H1 (cell line): ENCODE measurements at regions not wholly inside any gene's neighbourhood (a gene's known extent, or its start where the extent isn't known, plus 50 kb on each side); places are given as distances from the start of the nearest gene placed in this dataset.
A peak's percentile ranks its signal among the peaks of the same experiment; 100 is the strongest.

Experiments
- ATF2 ChIP-seq: IDR thresholded peaks from 2 replicates; pipeline ENCODE4 v1.6.1; 2012; ENCODE audit warnings: low read length, inconsistent platforms
- ATF3 ChIP-seq: IDR thresholded peaks from 2 replicates; pipeline ENCODE4 v1.6.1; 2011; ENCODE audit warnings: low read depth, mild to moderate bottlenecking, low read length; ENCODE audit not compliant: insufficient read depth
- BACH1 ChIP-seq: IDR thresholded peaks from 2 replicates; pipeline ENCODE4 v1.6.1; 2012; ENCODE audit warnings: low read length, improper control_type of control experiment
- E2F6 ChIP-seq: IDR thresholded peaks from 2 replicates; pipeline ENCODE4 v1.6.1; 2012; ENCODE audit warnings: inconsistent platforms
- POLR2A ChIP-seq, 2 experiments: IDR thresholded peaks; 1 replicate in 1 of 2; 2 replicates in 1 of 2; pipeline ENCODE4 v1.6.1; 2011; ENCODE audit warnings: low read depth in 2 of 2, low read length in 2 of 2, mild to moderate bottlenecking in 2 of 2; ENCODE audit errors: control extremely low read depth in 1 of 2
- SAP30 ChIP-seq: fragments of 300-600 bp; sonication (generic); IDR thresholded peaks from 2 replicates; pipeline ENCODE4 v1.7.1; 2012; ENCODE audit warnings: low read length, moderate library complexity, mild to moderate bottlenecking, inconsistent platforms; ENCODE audit not compliant: insufficient read depth, insufficient replicate concordance
- TAF7 ChIP-seq: optimal IDR thresholded peaks from 2 replicates; pipeline ENCODE3; 2011; ENCODE audit warnings: low read depth, mild to moderate bottlenecking, inconsistent platforms, low read length, moderate library complexity, borderline replicate concordance
- TCF12 ChIP-seq: IDR thresholded peaks from 2 replicates; pipeline ENCODE4 v1.6.1; 2011; ENCODE audit warnings: low read depth, mild to moderate bottlenecking, low read length
- TEAD4 ChIP-seq: IDR thresholded peaks from 2 replicates; pipeline ENCODE4 v1.6.1; 2012; ENCODE audit warnings: low read depth, low read length, inconsistent platforms, mixed read lengths

GRCh38 chr3:99532246-99532645, 106.1 kb upstream of the COL8A1 start (continued):
- TF ChIP-seq E2F6: 0 out of 2 replicates have a peak, but pooled peaks have one; percentile 18
- TF ChIP-seq BACH1: no peak
- TF ChIP-seq TAF7: no peak
- no peak for TF ChIP-seq POLR2A (IDR thresholded peaks at IDR 0.05; ENCODE audit: control extremely low read depth in 1 of 2, low read depth in 2 of 2, low read length in 2 of 2)
- peak; percentile 58; the same call in 1 of the 2 replicates for TF ChIP-seq TEAD4
- TF ChIP-seq TCF12: no peak
- no peak for TF ChIP-seq ATF2
- no peak for TF ChIP-seq ATF3
- TF ChIP-seq SAP30: no peak
